ENCODE measurements at regions not wholly inside any gene's neighbourhood (a gene's known extent, or its start where the extent isn't known, plus 50 kb on each side); places are given as distances from the start of the nearest gene placed in this dataset.

GRCh38 chr6:80940976-80941375, 811.5 kb downstream of the TENT5A start:
- Histone ChIP-seq H3K9ac (no peak overlapping the region), H3K27ac (ENCODE audit: low read depth in 2 of 2, low read length in 1 of 2) (no peak overlapping the region), H3F3A (replicated peaks; ENCODE audit: insufficient read depth) (no peaks in the 10 kb centered on the region), H3K4me3 (ENCODE audit: low read depth in 2 of 2, low read length in 1 of 2) (no peak overlapping the region), H3K27me3 (ENCODE audit: insufficient read depth) (no peaks in the 10 kb centered on the region), H4K20me1 (ENCODE audit: insufficient read depth) (no peaks in the 10 kb centered on the region), H3K4me2 (no peak overlapping the region), H3K9me2 (no peaks in the 10 kb centered on the region; the same call in 1 of the 2 replicates), H3K36me3 (replicated peaks in 1 of 2; ENCODE audit: control insufficient read depth in 1 of 2, insufficient read depth in 2 of 2, low read length in 1 of 2) (no peaks in the 10 kb centered on the region), H2AFZ (ENCODE audit: low read depth) (peak overlapping the region; percentile 17; the same call in 1 of the 2 replicates), H3K9me3 (no peaks in the 10 kb centered on the region), H3K79me2 (ENCODE audit: insufficient read depth) (no peaks in the 10 kb centered on the region), H3K4me1 (ENCODE audit: control insufficient read depth in 1 of 2, insufficient read depth in 2 of 2, low read depth in 1 of 2, low read length in 1 of 2) (no peaks in the 10 kb centered on the region)
- WGBS (ENCODE audit: low lambda C conversion rate) = 85% methylated on average over 1 of the region's 1 CpG
- TF ChIP-seq GATA2 (CRISPR knock-in tag; IDR thresholded peaks at IDR 0.05) = no peak
- TF ChIP-seq MXI1 (IDR thresholded peaks at IDR 0.05; ENCODE audit: low read depth, low read length) = no peak
- POLR2A ChIA-PET = no interaction called here
- CTCF ChIA-PET = interaction anchor here (0.6 kb wide), 1 partner anchor 818 kb away, joined by 3 read pairs; no protein-coding TSS in a partner anchor
- no peak for DNase-seq

GRCh38 chr6:80940571-80940970, 811.9 kb downstream of the TENT5A start:
- DNase-seq = no peak
- H2AFZ ChIP-seq (ENCODE audit: low read depth) = peak overlapping the region; percentile 17; the same call in 1 of the 2 replicates
- H3K9ac ChIP-seq = no peak overlapping the region
- POLR2A ChIA-PET = no interaction called here
- CTCF ChIA-PET = no interaction called here
- H3K4me1 ChIP-seq (ENCODE audit: control insufficient read depth in 1 of 2, insufficient read depth in 2 of 2, low read depth in 1 of 2, low read length in 1 of 2) = no peaks in the 10 kb centered on the region
- no peak overlapping the region for H3K4me2 ChIP-seq
- WGBS (ENCODE audit: low lambda C conversion rate) = 58% methylated on average over 1 of the region's 1 CpG
- no peaks in the 10 kb centered on the region for H3F3A ChIP-seq (replicated peaks; ENCODE audit: insufficient read depth)
- no peak overlapping the region for H3K27ac ChIP-seq (ENCODE audit: low read depth in 2 of 2, low read length in 1 of 2)
- TF ChIP-seq CTCF (IDR thresholded peaks at IDR 0.05) (no peak), TCF12 (IDR thresholded peaks at IDR 0.05) (no peak), USF1 (IDR thresholded peaks at IDR 0.05; ENCODE audit: borderline replicate concordance, low read depth) (no peak)
- no peaks in the 10 kb centered on the region; the same call in 1 of the 2 replicates for H3K9me2 ChIP-seq
- no peaks in the 10 kb centered on the region for H4K20me1 ChIP-seq (ENCODE audit: insufficient read depth)
- H3K27me3 ChIP-seq (ENCODE audit: insufficient read depth) = no peaks in the 10 kb centered on the region
- no peaks in the 10 kb centered on the region for H3K79me2 ChIP-seq (ENCODE audit: insufficient read depth)
- no peaks in the 10 kb centered on the region for H3K9me3 ChIP-seq
- no peaks in the 10 kb centered on the region for H3K36me3 ChIP-seq (replicated peaks in 1 of 2; ENCODE audit: control insufficient read depth in 1 of 2, insufficient read depth in 2 of 2, low read length in 1 of 2)
- no peak overlapping the region for H3K4me3 ChIP-seq (ENCODE audit: low read depth in 2 of 2, low read length in 1 of 2)

GRCh38 chr6:80939898-80940297, 812.6 kb downstream of the TENT5A start:
- H3K9me3 ChIP-seq = no peaks in the 10 kb centered on the region
- no peaks in the 10 kb centered on the region for H3K27me3 ChIP-seq (ENCODE audit: insufficient read depth)
- no peak for TF ChIP-seq FOSL2 (IDR thresholded peaks at IDR 0.05; ENCODE audit: borderline replicate concordance, low read depth)
- no peak for TF ChIP-seq GABPA (IDR thresholded peaks at IDR 0.05; ENCODE audit: low read depth)
- no peak for TF ChIP-seq NRF1 (IDR thresholded peaks at IDR 0.05; ENCODE audit: low read depth, low read length)
- no peak for TF ChIP-seq CHD2 (IDR thresholded peaks at IDR 0.05; ENCODE audit: low read length, partially characterized antibody)
- TF ChIP-seq MAX (IDR thresholded peaks at IDR 0.05; ENCODE audit: low read depth) = no peak
- TF ChIP-seq TAF1 (IDR thresholded peaks at IDR 0.05; ENCODE audit: borderline replicate concordance, low read depth, low read length) = no peak
- H3K79me2 ChIP-seq (ENCODE audit: insufficient read depth) = no peaks in the 10 kb centered on the region
- no peaks in the 10 kb centered on the region for H3K36me3 ChIP-seq (replicated peaks in 1 of 2; ENCODE audit: control insufficient read depth in 1 of 2, insufficient read depth in 2 of 2, low read length in 1 of 2)
- no peak overlapping the region for H3K4me3 ChIP-seq (ENCODE audit: low read depth in 2 of 2, low read length in 1 of 2)
- no peaks in the 10 kb centered on the region for H3K4me1 ChIP-seq (ENCODE audit: control insufficient read depth in 1 of 2, insufficient read depth in 2 of 2, low read depth in 1 of 2, low read length in 1 of 2)
- no peaks in the 10 kb centered on the region for H4K20me1 ChIP-seq (ENCODE audit: insufficient read depth)
- no peaks in the 10 kb centered on the region; the same call in 1 of the 2 replicates for H3K9me2 ChIP-seq
- POLR2A ChIA-PET = no interaction called here
- DNase-seq = no peak
- no peaks in the 10 kb centered on the region for H3F3A ChIP-seq (replicated peaks; ENCODE audit: insufficient read depth)
- H3K27ac ChIP-seq (ENCODE audit: low read depth in 2 of 2, low read length in 1 of 2) = no peak overlapping the region
- H2AFZ ChIP-seq (ENCODE audit: low read depth) = no peak overlapping the region
- no peak overlapping the region for H3K9ac ChIP-seq
- CTCF ChIA-PET = no interaction called here
- no peak overlapping the region for H3K4me2 ChIP-seq
